Keratinocyte (primary cell): ENCODE measurements at regions not wholly inside any gene's neighbourhood (a gene's known extent, or its start where the extent isn't known, plus 50 kb on each side); places are given as distances from the start of the nearest gene placed in this dataset.

Experiments
- DNase-seq: peaks from one replicate; pipeline ENCODE4 v3.0.0-alpha.2; 2011; ENCODE audit warnings: low read depth, missing footprints, low spot score
- FAIRE-seq: peaks from 2 replicates; lab custom pipeline; 2011; peaks lifted over from hg19 to GRCh38; lab: Jason Lieb, UNC
- H2AFZ ChIP-seq: 2 replicates; pipeline ENCODE4 v1.6.0; 2012; ENCODE audit warnings: low read length, control low read depth, inconsistent platforms; ENCODE audit not compliant: control insufficient read depth
- H3K27ac ChIP-seq: 2 replicates; pipeline ENCODE4 v1.5.1; 2011; ENCODE audit warnings: low read length; ENCODE audit not compliant: control insufficient read depth, insufficient read depth
- H3K27me3 ChIP-seq: 3 replicates; pipeline ENCODE4 v1.6.0; 2011; ENCODE audit warnings: low read length; ENCODE audit not compliant: control insufficient read depth, insufficient read depth; ENCODE audit errors: extremely low read depth
- H3K36me3 ChIP-seq, 2 experiments: 2 replicates in 1 of 2; 3 replicates in 1 of 2; pipeline ENCODE4 v1.5.1; 2011; ENCODE audit warnings: low read length in 2 of 2, mild to moderate bottlenecking in 1 of 2; ENCODE audit not compliant: control insufficient read depth in 2 of 2, insufficient read depth in 2 of 2; ENCODE audit errors: extremely low read depth in 1 of 2
- H3K4me1 ChIP-seq: 3 replicates; pipeline ENCODE4 v1.5.1; 2011; ENCODE audit warnings: low read length; ENCODE audit not compliant: control insufficient read depth, insufficient read depth; ENCODE audit errors: extremely low read depth
- H3K4me2 ChIP-seq: 3 replicates; pipeline ENCODE4 v1.6.0; 2011; ENCODE audit warnings: low read depth, low read length; ENCODE audit not compliant: control insufficient read depth, insufficient read depth; ENCODE audit errors: extremely low read depth
- H3K4me3 ChIP-seq, 3 experiments: fragments of 200-600 bp in 1 of 3; sonication (generic) in 1 of 3; 2 replicates in 2 of 3; 3 replicates in 1 of 3; pipeline ENCODE4 v1.5.1; 2011 to 2016; ENCODE audit warnings: low read length in 3 of 3, mild to moderate bottlenecking in 3 of 3, control low read depth in 2 of 3, inconsistent platforms in 1 of 3, low read depth in 1 of 3, mixed read lengths in 1 of 3, mixed run types in 1 of 3, moderate library complexity in 1 of 3; ENCODE audit not compliant: control insufficient read depth in 2 of 3, insufficient read depth in 2 of 3; ENCODE audit errors: extremely low read depth in 1 of 3
- H3K79me2 ChIP-seq: 2 replicates; pipeline ENCODE4 v1.6.0; 2012; ENCODE audit warnings: low read length; ENCODE audit not compliant: control insufficient read depth, insufficient read depth
- H3K9ac ChIP-seq: 3 replicates; pipeline ENCODE4 v1.6.0; 2011; ENCODE audit warnings: low read length; ENCODE audit not compliant: control insufficient read depth, insufficient read depth; ENCODE audit errors: extremely low read depth
- H3K9me1 ChIP-seq: 3 replicates; pipeline ENCODE4 v1.6.0; 2011; ENCODE audit warnings: low read length; ENCODE audit not compliant: control insufficient read depth, insufficient read depth; ENCODE audit errors: extremely low read depth
- H3K9me3 ChIP-seq: 2 replicates; pipeline ENCODE4 v1.5.1; 2012; ENCODE audit warnings: low read depth, low read length; ENCODE audit not compliant: control insufficient read depth
- H4K20me1 ChIP-seq: 3 replicates; pipeline ENCODE4 v1.6.0; 2011; ENCODE audit warnings: low read length; ENCODE audit not compliant: control insufficient read depth, insufficient read depth; ENCODE audit errors: extremely low read depth
- EZH2 ChIP-seq: IDR thresholded peaks from one replicate; pipeline ENCODE4 v1.6.1; 2012; ENCODE audit warnings: inconsistent platforms, mild to moderate bottlenecking, low read length, moderate library complexity
- dilution Hi-C: fragments of 300-500 bp; cut with MboI; formaldehyde crosslinking; loops from one replicate; pipeline ENCODE4 v1.7.0; 2020; ENCODE audit warnings: low sequenced_read_pairs; ENCODE audit not compliant: extremely low pct_ligation_motif_present
- TF ChIP-seq, protein P1 (sequence below), 3 experiments: IDR thresholded peaks in 1 of 3; conservative IDR thresholded peaks in 1 of 3; optimal IDR thresholded peaks in 1 of 3; 2 replicates in 2 of 3; 3 replicates in 1 of 3; pipeline versions ENCODE3 to v1.5.1; 2011; ENCODE audit warnings: low read length in 3 of 3, mild to moderate bottlenecking in 3 of 3, moderate library complexity in 2 of 3, control low read depth in 1 of 3, inconsistent platforms in 1 of 3; ENCODE audit not compliant: insufficient read depth in 2 of 3; ENCODE audit errors: extremely low read depth in 1 of 3

DNA sequence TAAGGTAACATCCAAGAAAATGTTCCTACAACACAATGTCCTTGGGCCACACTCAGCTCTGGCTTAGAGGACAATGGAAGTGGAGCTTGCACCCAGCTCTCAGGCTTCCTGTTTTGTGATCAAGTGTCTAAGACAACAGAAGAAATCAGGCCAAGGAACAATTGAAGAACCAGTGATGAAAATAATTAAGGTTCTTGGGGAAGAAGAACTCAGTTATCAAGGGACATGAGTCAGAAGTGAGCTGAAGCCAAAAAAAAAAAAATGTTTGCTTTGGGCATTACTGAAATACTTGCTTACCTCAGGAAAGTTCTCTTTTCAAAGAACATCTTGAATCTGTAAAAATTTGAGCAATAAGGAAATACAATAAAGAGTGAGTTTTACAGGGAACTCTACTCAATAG is 299.0 kb downstream of the FBXO15 start:
- dilution Hi-C loops = no loop called here
- Histone ChIP-seq H3K9me1 (no peaks in the 10 kb centered on the region), H3K9me3 (no peaks in the 10 kb centered on the region), H3K27ac (no peak overlapping the region), H3K4me3 (no peak overlapping the region), H3K27me3 (no peaks in the 10 kb centered on the region), H3K79me2 (no peaks in the 10 kb centered on the region), H4K20me1 (no peaks in the 10 kb centered on the region), H3K9ac (no peak overlapping the region), H2AFZ (no peak overlapping the region), H3K4me1 (no peaks in the 10 kb centered on the region), H3K36me3 (no peaks in the 10 kb centered on the region), H3K4me2 (no peak overlapping the region)
- no peak for DNase-seq
- TF ChIP-seq, protein P1, sequence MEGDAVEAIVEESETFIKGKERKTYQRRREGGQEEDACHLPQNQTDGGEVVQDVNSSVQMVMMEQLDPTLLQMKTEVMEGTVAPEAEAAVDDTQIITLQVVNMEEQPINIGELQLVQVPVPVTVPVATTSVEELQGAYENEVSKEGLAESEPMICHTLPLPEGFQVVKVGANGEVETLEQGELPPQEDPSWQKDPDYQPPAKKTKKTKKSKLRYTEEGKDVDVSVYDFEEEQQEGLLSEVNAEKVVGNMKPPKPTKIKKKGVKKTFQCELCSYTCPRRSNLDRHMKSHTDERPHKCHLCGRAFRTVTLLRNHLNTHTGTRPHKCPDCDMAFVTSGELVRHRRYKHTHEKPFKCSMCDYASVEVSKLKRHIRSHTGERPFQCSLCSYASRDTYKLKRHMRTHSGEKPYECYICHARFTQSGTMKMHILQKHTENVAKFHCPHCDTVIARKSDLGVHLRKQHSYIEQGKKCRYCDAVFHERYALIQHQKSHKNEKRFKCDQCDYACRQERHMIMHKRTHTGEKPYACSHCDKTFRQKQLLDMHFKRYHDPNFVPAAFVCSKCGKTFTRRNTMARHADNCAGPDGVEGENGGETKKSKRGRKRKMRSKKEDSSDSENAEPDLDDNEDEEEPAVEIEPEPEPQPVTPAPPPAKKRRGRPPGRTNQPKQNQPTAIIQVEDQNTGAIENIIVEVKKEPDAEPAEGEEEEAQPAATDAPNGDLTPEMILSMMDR (optimal IDR thresholded peaks at IDR 0.05 in 1 of 3, IDR thresholded peaks at IDR 0.05 in 1 of 3, conservative IDR thresholded peaks at IDR 0.05 in 1 of 3; ENCODE audit: extremely low read depth in 1 of 3, insufficient read depth in 2 of 3, low read length in 3 of 3) = no peak
- no peak for TF ChIP-seq EZH2
- peak; percentile 43 for FAIRE-seq

DNA sequence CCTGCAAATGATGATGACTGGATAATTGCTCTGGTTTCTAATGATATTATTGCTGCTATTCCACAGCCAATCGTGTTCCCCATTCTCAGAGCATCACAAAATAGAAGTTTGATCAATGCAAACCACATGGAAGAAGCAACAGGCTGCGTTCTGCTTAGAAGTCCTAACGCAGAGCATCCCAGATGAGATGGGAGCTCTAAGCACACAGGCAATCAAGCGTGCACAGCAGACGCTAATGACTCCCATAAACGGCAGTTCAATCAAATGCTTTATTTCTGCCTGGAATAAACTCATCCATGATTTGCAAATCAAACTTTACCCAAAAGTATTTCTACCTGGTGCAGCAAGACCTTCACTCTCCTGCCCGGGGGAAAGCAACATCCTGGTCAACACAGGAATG is 304.2 kb downstream of the FBXO15 start:
- H3K4me1 ChIP-seq = no peaks in the 10 kb centered on the region
- TF ChIP-seq, protein P1 (optimal IDR thresholded peaks at IDR 0.05 in 1 of 3, IDR thresholded peaks at IDR 0.05 in 1 of 3, conservative IDR thresholded peaks at IDR 0.05 in 1 of 3; ENCODE audit: extremely low read depth in 1 of 3, insufficient read depth in 2 of 3, low read length in 3 of 3) = no peak
- no peak for TF ChIP-seq EZH2
- dilution Hi-C loops = no loop called here
- H3K9me3 ChIP-seq = no peaks in the 10 kb centered on the region
- no peaks in the 10 kb centered on the region for H3K36me3 ChIP-seq
- no peaks in the 10 kb centered on the region for H4K20me1 ChIP-seq
- no peak overlapping the region for H3K4me3 ChIP-seq
- H3K27me3 ChIP-seq = no peaks in the 10 kb centered on the region
- FAIRE-seq (no peak), DNase-seq (no peak)
- H3K79me2 ChIP-seq = no peaks in the 10 kb centered on the region
- H3K27ac ChIP-seq = no peak overlapping the region
- no peaks in the 10 kb centered on the region for H3K9me1 ChIP-seq
- H2AFZ ChIP-seq = no peak overlapping the region
- H3K9ac ChIP-seq = no peak overlapping the region
- no peak overlapping the region for H3K4me2 ChIP-seq
